ENCODE measurements at regions not wholly inside any gene's neighbourhood (a gene's known extent, or its start where the extent isn't known, plus 50 kb on each side); places are given as distances from the start of the nearest gene placed in this dataset.

GRCh38 chrX:39289827-39290226 is 488.6 kb downstream of the MID1IP1 start:
- no peak for DNase-seq (ENCODE audit: low read depth)

DNA sequence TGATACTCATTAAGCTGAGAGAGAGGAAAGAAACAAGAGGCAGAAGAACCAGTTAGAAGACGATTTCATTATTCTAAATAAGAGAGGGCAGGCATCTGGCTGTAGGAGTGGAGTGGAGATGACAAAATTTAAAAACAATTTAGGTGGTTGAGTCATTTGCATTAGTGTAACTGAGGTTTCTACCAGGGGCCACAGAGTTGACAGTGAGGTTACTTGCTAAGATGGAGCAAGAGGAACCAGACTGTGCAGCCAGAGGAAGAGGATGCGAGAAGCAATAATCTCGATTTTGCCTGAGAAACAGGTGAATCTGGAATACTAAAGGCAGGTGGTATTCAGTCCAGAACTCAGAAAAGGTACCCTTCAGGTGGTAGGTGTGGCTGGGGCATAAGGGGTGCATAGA is 491.9 kb downstream of the MID1IP1 start:
- DNase-seq (ENCODE audit: low read depth), result no peak

- no peak for DNase-seq (ENCODE audit: low read depth)
These were observed 495.2 kb downstream of the MID1IP1 start for GRCh38 chrX:39296472-39296871.

DNA sequence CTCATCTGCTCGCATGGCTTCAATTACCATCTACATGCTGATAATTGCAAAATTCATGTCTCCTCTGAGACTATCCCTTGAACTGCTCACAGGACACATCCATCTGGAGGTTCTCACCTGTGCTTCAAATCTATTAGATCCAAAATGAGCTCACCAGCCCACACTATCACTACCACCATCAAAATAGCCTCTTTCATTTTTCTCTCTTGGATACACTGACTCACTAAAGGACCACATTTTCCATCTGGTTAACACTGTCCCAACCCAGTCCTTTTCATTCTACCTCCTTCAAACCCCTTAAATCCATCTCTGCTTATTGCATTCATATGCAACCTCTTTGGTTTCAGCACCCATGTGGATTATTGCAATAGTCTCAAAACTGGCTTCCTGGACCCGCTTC is 497.6 kb downstream of the MID1IP1 start:
- no peak for DNase-seq (ENCODE audit: low read depth)

- no peak for DNase-seq (ENCODE audit: low read depth)
These were observed 498.4 kb downstream of the MID1IP1 start for GRCh38 chrX:39299615-39300014.

DNA sequence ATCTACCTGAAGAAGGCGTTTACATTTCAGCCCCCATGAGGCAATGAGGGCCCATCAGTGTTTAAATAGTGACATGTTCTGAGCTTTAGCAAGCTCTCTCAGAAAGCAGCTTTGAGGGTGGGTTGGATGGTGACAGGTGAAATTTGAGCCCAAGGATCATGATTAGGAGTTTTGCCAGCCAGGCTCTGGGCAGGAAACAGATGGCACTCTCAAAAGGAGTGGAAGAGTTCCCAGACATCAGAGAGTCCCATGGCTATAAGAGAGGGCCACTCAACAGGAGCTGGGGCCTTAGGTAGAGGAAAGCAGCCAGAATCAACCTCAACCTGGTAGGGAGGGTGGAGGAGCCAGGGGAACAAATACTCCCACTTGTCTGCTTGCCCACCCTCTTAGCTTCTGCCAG is 499.8 kb downstream of the MID1IP1 start:
- DNase-seq (ENCODE audit: low read depth), result no peak

DNA sequence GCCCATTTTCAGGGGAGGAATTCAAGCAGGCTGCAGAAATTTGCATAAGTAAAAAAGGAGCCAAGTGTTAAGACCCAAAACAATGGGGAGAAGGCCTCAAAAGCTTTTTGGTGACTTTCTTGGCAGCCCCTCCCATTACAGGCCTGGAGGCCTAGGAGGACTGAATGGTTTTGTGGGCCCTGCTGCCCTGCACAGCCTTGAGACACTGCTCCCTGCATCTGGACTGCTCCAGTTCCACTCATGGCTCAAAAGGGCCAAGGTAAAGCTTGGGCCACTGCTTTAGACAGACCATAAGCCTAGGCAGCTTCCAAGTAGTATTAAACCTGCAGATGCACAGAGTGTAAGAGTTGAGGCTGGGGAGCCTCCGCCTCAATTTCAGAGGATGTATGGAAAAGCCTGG is 501.6 kb downstream of the MID1IP1 start:
- no peak for DNase-seq (ENCODE audit: low read depth)

GRCh38 chrX:39304746-39305145 is 503.5 kb downstream of the MID1IP1 start:
- DNase-seq (ENCODE audit: low read depth), result no peak

- no peak for DNase-seq (ENCODE audit: low read depth)
These were observed 506.2 kb downstream of the MID1IP1 start for GRCh38 chrX:39307488-39307887.

GRCh38 chrX:39308126-39308525 is 506.9 kb downstream of the MID1IP1 start:
- no peak for DNase-seq (ENCODE audit: low read depth)

- DNase-seq (ENCODE audit: low read depth), result no peak
These were observed 507.9 kb downstream of the MID1IP1 start for GRCh38 chrX:39309018-39309635.

- DNase-seq (ENCODE audit: low read depth), result no peak
These were observed 508.5 kb downstream of the MID1IP1 start for GRCh38 chrX:39309721-39310152.

GRCh38 chrX:39310891-39311290 is 509.6 kb downstream of the MID1IP1 start:
- DNase-seq (ENCODE audit: low read depth), result no peak

DNA sequence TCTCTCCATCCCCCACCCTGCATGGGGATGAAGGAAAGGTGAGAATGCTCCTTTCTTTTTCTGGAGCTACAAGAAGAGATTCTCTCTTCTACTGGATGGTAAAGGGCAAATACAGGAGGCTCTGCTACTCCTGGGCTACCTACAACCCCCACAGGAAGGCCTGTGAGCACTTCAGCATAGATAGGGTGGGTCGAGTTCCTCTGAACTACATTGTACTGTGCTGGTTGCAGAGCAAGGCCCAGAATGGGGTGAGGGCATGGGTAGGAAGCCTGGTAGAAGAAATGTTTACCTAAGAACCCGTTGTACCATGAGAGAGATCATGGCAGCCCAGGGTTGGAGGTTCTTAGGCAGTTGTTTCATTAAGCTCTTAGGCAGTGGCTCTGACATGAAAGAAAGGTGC is 510.4 kb downstream of the MID1IP1 start:
- DNase-seq (ENCODE audit: low read depth), result no peak

- DNase-seq (ENCODE audit: low read depth), result no peak
These were observed 511.9 kb downstream of the MID1IP1 start for GRCh38 chrX:39313146-39313545.

GRCh38 chrX:39318506-39319343 is 517.5 kb downstream of the MID1IP1 start:
- no peak for DNase-seq (ENCODE audit: low read depth)

DNA sequence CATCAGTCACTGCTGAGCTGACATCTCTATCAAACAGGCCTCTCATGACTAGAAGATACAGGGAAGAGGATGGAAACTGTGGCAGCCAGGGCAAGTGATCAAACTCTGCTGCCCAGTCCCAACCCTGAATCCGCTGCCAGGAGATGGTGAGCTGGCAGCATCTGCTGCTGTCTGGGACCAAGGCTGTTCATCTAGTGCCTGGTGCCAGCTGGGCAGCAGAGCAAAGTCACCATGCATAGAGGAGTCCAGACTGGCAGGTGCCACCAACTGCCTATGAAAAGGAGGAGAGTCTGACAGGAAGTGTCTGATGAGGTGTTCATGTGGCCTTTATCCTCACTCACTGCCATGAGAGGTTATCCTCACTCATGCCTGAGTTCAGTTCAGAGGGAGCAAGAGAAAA is 518.9 kb downstream of the MID1IP1 start:
- DNase-seq (ENCODE audit: low read depth), result no peak

DNA sequence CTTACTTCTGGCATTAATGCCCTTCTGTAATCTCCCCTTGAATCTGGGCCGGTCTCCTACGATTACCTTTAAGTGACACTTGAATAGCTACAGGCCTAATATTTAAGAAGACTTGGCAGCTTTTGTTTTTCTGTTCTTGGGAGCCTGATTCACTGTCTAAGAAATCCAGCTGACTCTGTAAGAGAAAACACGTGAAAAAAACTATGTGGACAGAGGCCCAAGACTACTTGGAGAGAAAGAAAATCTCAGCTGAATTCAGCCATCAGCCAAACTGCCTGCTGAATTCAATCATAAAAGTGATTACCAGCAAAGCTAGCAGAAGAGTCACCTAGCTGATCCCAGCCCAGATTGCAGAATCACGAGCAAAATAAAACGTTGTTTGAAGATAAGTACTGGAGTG is 521.2 kb downstream of the MID1IP1 start:
- DNase-seq (ENCODE audit: low read depth), result no peak

DNA sequence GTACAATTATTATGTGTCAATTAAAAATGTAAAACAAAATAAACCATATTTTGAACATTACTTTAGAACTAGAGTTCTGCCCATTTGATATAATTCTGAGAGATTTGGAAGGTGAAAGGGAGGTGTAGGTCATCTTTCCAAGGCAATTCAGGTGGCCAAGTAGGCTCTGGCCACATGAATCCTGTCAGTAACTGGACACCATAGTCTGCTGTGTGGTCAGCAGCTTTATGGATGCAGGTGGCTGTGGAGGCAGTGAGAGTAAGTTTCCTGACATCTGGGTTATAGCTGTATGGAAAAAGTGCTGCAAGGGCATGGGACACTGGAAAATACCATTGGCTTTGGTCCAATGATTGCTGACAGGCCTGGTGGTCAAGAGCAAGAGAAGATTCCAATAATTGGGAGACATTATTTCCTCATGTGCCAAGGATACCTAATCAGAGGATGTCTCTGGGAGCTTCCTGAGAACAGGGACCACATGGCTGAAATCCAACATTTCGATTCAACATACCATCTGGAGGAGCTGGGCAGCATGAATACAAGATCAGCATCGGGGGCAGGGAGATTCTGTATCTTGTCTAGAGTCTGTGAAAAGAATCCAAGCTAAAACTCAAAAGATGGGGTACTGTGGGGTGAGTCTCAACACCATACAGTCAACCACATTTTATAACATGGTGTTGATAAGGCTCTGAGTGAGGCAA is 523.1 kb downstream of the MID1IP1 start:
- DNase-seq (ENCODE audit: low read depth), result no peak

- DNase-seq (ENCODE audit: low read depth), result no peak
These were observed 526.0 kb downstream of the MID1IP1 start for GRCh38 chrX:39327255-39327654.

GRCh38 chrX:39327705-39328104 is 526.4 kb downstream of the MID1IP1 start:
- no peak for DNase-seq (ENCODE audit: low read depth)

- no peak for DNase-seq (ENCODE audit: low read depth)
These were observed 527.4 kb downstream of the MID1IP1 start for GRCh38 chrX:39328661-39329060.

DNA sequence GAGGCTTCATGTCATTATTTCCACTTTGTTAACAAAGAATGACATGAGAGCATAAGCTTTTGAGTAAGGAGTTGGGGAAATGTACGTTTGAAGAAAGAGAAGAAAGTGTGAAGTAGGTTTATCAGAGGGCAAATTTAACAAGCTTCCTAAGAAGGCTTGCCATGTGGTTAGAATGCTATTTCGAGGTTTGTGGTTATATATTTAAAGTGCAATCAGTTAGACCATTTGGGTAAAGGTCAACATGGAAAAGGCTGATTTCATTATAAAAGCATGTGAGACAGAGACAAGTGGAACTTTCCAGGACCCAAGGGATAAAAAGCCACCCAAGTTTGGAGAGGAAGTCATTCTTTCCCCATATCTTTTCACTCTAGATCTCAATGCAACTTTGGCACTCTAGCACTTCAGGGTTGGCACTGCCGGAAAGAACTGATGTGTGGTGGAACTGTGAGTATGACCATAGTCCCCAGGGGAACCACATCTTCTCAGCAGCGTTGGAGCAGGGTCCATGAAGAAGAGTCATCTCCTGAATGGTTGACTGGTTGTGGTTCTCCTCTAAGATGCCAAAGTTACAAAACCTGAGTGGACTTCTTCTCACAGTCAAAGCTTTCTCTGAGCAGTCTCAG is 529.9 kb downstream of the MID1IP1 start:
- DNase-seq (ENCODE audit: low read depth), result no peak

All from HS-27A (cell line).